Activated T-helper 17 cell treated with anti-CD3 and anti-CD28 coated beads, Interleukin-2, amount 50 U/mL, for 72 hours (primary cell): ENCODE measurements at regions not wholly inside any gene's neighbourhood (a gene's known extent, or its start where the extent isn't known, plus 50 kb on each side); places are given as distances from the start of the nearest gene placed in this dataset.
A peak's percentile ranks its signal among the peaks of the same experiment; 100 is the strongest.

Experiments
- ATAC-seq: fragments of 150-1000 bp; cut with Tn5 transposase; replicated peaks from 2 replicates; pipeline ENCODE4 v1.10.0; 2021; ENCODE audit warnings: mild to moderate bottlenecking, moderate library complexity
- H3K27ac Mint-ChIP-seq: one replicate; pipeline ENCODE4 v1.8.0; 2022; ENCODE audit warnings: mixed read lengths
- H3K27me3 Mint-ChIP-seq: one replicate; pipeline ENCODE4 v1.8.0; 2022; ENCODE audit warnings: mixed read lengths
- H3K36me3 Mint-ChIP-seq: one replicate; pipeline ENCODE4 v1.8.0; 2022; ENCODE audit warnings: low read depth, mild to moderate bottlenecking, mixed read lengths
- H3K4me1 Mint-ChIP-seq: one replicate; pipeline ENCODE4 v1.8.0; 2022; ENCODE audit warnings: mixed read lengths
- H3K4me3 Mint-ChIP-seq: one replicate; pipeline ENCODE4 v1.8.0; 2022; ENCODE audit warnings: mild to moderate bottlenecking, mixed read lengths
- H3K9me3 Mint-ChIP-seq: one replicate; pipeline ENCODE4 v1.8.0; 2022; ENCODE audit warnings: mixed read lengths

GRCh38 chr14:61186341-61187195, 94.6 kb downstream of the TMEM30B start:
- Mint-ChIP-seq H3K27ac (no peak overlapping the region), H3K27me3 (peaks cover 34% of the 10 kb centered on the region), H3K36me3 (no peaks in the 10 kb centered on the region), H3K9me3 (no peaks in the 10 kb centered on the region), H3K4me3 (no peak overlapping the region), H3K4me1 (peaks cover 20% of the 10 kb centered on the region)
- ATAC-seq, result no peak

- no peak for ATAC-seq
- Mint-ChIP-seq H3K4me3 (no peak overlapping the region), H3K36me3 (no peaks in the 10 kb centered on the region), H3K27me3 (peaks cover 31% of the 10 kb centered on the region), H3K9me3 (no peaks in the 10 kb centered on the region), H3K4me1 (peaks cover 20% of the 10 kb centered on the region), H3K27ac (no peak overlapping the region)
Measured at GRCh38 chr14:61185534-61185933, 95.6 kb downstream of the TMEM30B start.

- no peaks in the 10 kb centered on the region for H3K36me3 Mint-ChIP-seq
- H3K4me3 Mint-ChIP-seq, result peak overlapping the region; percentile 14
- peak overlapping the region; percentile 64 for H3K27ac Mint-ChIP-seq
- H3K4me1 Mint-ChIP-seq, result peaks cover 15% of the 10 kb centered on the region
- H3K9me3 Mint-ChIP-seq, result no peaks in the 10 kb centered on the region
- ATAC-seq, result peak; percentile 50
- peaks cover 16% of the 10 kb centered on the region for H3K27me3 Mint-ChIP-seq
Measured at GRCh38 chr14:61184112-61184511, 97.0 kb downstream of the TMEM30B start.

- Mint-ChIP-seq H3K4me3 (no peak overlapping the region), H3K4me1 (peaks cover 22% of the 10 kb centered on the region), H3K36me3 (no peaks in the 10 kb centered on the region), H3K9me3 (no peaks in the 10 kb centered on the region), H3K27ac (no peak overlapping the region), H3K27me3 (peaks cover 16% of the 10 kb centered on the region)
- no peak for ATAC-seq
Measured at GRCh38 chr14:61183196-61183885, 97.8 kb downstream of the TMEM30B start.

GRCh38 chr14:61179796-61180398, 101.2 kb downstream of the TMEM30B start:
- H3K36me3 Mint-ChIP-seq, result no peaks in the 10 kb centered on the region
- no peak overlapping the region for H3K27ac Mint-ChIP-seq
- no peak for ATAC-seq
- peaks cover 3% of the 10 kb centered on the region for H3K27me3 Mint-ChIP-seq
- no peaks in the 10 kb centered on the region for H3K9me3 Mint-ChIP-seq
- H3K4me3 Mint-ChIP-seq, result no peak overlapping the region
- H3K4me1 Mint-ChIP-seq, result peaks cover 35% of the 10 kb centered on the region

GRCh38 chr14:61179061-61179690, 102.0 kb downstream of the TMEM30B start:
- H3K4me1 Mint-ChIP-seq, result peaks cover 36% of the 10 kb centered on the region
- no peaks in the 10 kb centered on the region for H3K36me3 Mint-ChIP-seq
- peak overlapping the region; percentile 91 for H3K27ac Mint-ChIP-seq
- no peaks in the 10 kb centered on the region for H3K27me3 Mint-ChIP-seq
- no peaks in the 10 kb centered on the region for H3K9me3 Mint-ChIP-seq
- ATAC-seq, result no peak
- peak overlapping the region; percentile 80 for H3K4me3 Mint-ChIP-seq

- ATAC-seq, result peak; percentile 75
- no peaks in the 10 kb centered on the region for H3K9me3 Mint-ChIP-seq
- peak overlapping the region; percentile 80 for H3K4me3 Mint-ChIP-seq
- peak overlapping the region; percentile 91 for H3K27ac Mint-ChIP-seq
- H3K27me3 Mint-ChIP-seq, result no peaks in the 10 kb centered on the region
- H3K4me1 Mint-ChIP-seq, result peaks cover 35% of the 10 kb centered on the region
- no peaks in the 10 kb centered on the region for H3K36me3 Mint-ChIP-seq
Measured at GRCh38 chr14:61178226-61179060, 102.7 kb downstream of the TMEM30B start.

GRCh38 chr14:61177279-61178225, 103.6 kb downstream of the TMEM30B start:
- Mint-ChIP-seq H3K27ac (peak overlapping the region; percentile 91), H3K4me3 (peak overlapping the region; percentile 80), H3K36me3 (no peaks in the 10 kb centered on the region), H3K27me3 (no peaks in the 10 kb centered on the region), H3K9me3 (no peaks in the 10 kb centered on the region), H3K4me1 (peaks cover 30% of the 10 kb centered on the region)
- ATAC-seq, result peak; percentile 45

- peak overlapping the region; percentile 80 for H3K4me3 Mint-ChIP-seq
- H3K27me3 Mint-ChIP-seq, result no peaks in the 10 kb centered on the region
- no peaks in the 10 kb centered on the region for H3K36me3 Mint-ChIP-seq
- H3K4me1 Mint-ChIP-seq, result peaks cover 30% of the 10 kb centered on the region
- H3K9me3 Mint-ChIP-seq, result no peaks in the 10 kb centered on the region
- no peak for ATAC-seq
- no peak overlapping the region for H3K27ac Mint-ChIP-seq
Measured at GRCh38 chr14:61176686-61177085, 104.5 kb downstream of the TMEM30B start.

- H3K27ac Mint-ChIP-seq, result peak overlapping the region; percentile 28
- H3K4me3 Mint-ChIP-seq, result peak overlapping the region; percentile 38
- H3K9me3 Mint-ChIP-seq, result no peaks in the 10 kb centered on the region
- no peaks in the 10 kb centered on the region for H3K27me3 Mint-ChIP-seq
- peaks cover 30% of the 10 kb centered on the region for H3K4me1 Mint-ChIP-seq
- ATAC-seq, result no peak
- H3K36me3 Mint-ChIP-seq, result no peaks in the 10 kb centered on the region
Measured at GRCh38 chr14:61174987-61175386, 106.2 kb downstream of the TMEM30B start.

GRCh38 chr14:61174441-61174891, 106.7 kb downstream of the TMEM30B start:
- peak overlapping the region; percentile 38 for H3K4me3 Mint-ChIP-seq
- peak overlapping the region; percentile 28 for H3K27ac Mint-ChIP-seq
- peaks cover 29% of the 10 kb centered on the region for H3K4me1 Mint-ChIP-seq
- no peaks in the 10 kb centered on the region for H3K27me3 Mint-ChIP-seq
- no peaks in the 10 kb centered on the region for H3K9me3 Mint-ChIP-seq
- ATAC-seq, result no peak
- no peaks in the 10 kb centered on the region for H3K36me3 Mint-ChIP-seq

- no peak overlapping the region for H3K4me3 Mint-ChIP-seq
- H3K9me3 Mint-ChIP-seq, result no peaks in the 10 kb centered on the region
- H3K27ac Mint-ChIP-seq, result no peak overlapping the region
- peaks cover 7% of the 10 kb centered on the region for H3K4me1 Mint-ChIP-seq
- ATAC-seq, result no peak
- H3K36me3 Mint-ChIP-seq, result no peaks in the 10 kb centered on the region
- no peaks in the 10 kb centered on the region for H3K27me3 Mint-ChIP-seq
Measured at GRCh38 chr14:61171727-61172126, 109.4 kb downstream of the TMEM30B start.

GRCh38 chr14:61168141-61168540, 113.0 kb downstream of the TMEM30B start:
- ATAC-seq, result no peak
- Mint-ChIP-seq H3K9me3 (no peaks in the 10 kb centered on the region), H3K27ac (no peak overlapping the region), H3K36me3 (no peaks in the 10 kb centered on the region), H3K4me3 (no peak overlapping the region), H3K4me1 (no peaks in the 10 kb centered on the region), H3K27me3 (peaks cover 9% of the 10 kb centered on the region)
